Naive thymus-derived CD4-positive, alpha-beta T cell (primary cell): ENCODE measurements at regions not wholly inside any gene's neighbourhood (a gene's known extent, or its start where the extent isn't known, plus 50 kb on each side); places are given as distances from the start of the nearest gene placed in this dataset.
A peak's percentile ranks its signal among the peaks of the same experiment; 100 is the strongest.

ENCODE experiments used
- ATAC-seq: fragments of 150-1000 bp; cut with Tn5 transposase; 2 replicates; pipeline ENCODE4 v1.10.0; 2021; ENCODE audit warnings: mild to moderate bottlenecking, moderate library complexity
- CTCF ChIA-PET: fragments of 350-600 bp; sonication (Branson Sonifier 250); formaldehyde crosslinking; loops from one replicate; lab custom pipeline; 2021; ENCODE audit warnings: antibody characterized with exemption; lab: Charles Lee
- POLR2A ChIA-PET: fragments of 350-600 bp; sonication (Branson Sonifier 250); formaldehyde crosslinking; loops from one replicate; lab custom pipeline; 2021; ENCODE audit warnings: antibody characterized with exemption, inconsistent platforms; lab: Charles Lee
- DNase-seq, 9 donors: peaks; one replicate each; pipeline versions ENCODE4 v3.0.0 to v3.0.0-alpha.2; 2020 to 2022; ENCODE audit warnings: mixed read lengths in 1 of 9
- H3K27ac ChIP-seq: one replicate; pipeline ENCODE4 v1.7.0; 2013; ENCODE audit warnings: mild to moderate bottlenecking, low read depth, low read length, moderate library complexity
- H3K27me3 ChIP-seq, 2 donors: one replicate each; pipeline ENCODE4 v1.7.0; 2013; ENCODE audit warnings: low read length in 2 of 2, mild to moderate bottlenecking in 2 of 2, moderate library complexity in 2 of 2; ENCODE audit not compliant: control insufficient read depth in 2 of 2, insufficient read depth in 2 of 2
- H3K36me3 ChIP-seq, 3 experiments: 1 replicate in 2 of 3; 2 replicates in 1 of 3; pipeline ENCODE4 v1.7.0; 2013; ENCODE audit warnings: low read length in 3 of 3, mild to moderate bottlenecking in 3 of 3, moderate library complexity in 1 of 3; ENCODE audit not compliant: insufficient read depth in 3 of 3, control insufficient read depth in 2 of 3
- H3K4me1 ChIP-seq, 2 donors: one replicate each; pipeline ENCODE4 v1.7.0; 2013; ENCODE audit warnings: low read length in 2 of 2, mild to moderate bottlenecking in 2 of 2, moderate library complexity in 1 of 2; ENCODE audit not compliant: control insufficient read depth in 2 of 2, insufficient read depth in 2 of 2
- H3K4me3 ChIP-seq: 2 replicates; pipeline ENCODE4 v1.7.0; 2013; ENCODE audit warnings: mild to moderate bottlenecking, low read length
- H3K9me3 ChIP-seq, 3 experiments: 1 replicate in 2 of 3; 2 replicates in 1 of 3; pipeline ENCODE4 v1.7.0; 2013; ENCODE audit warnings: low read length in 3 of 3; ENCODE audit not compliant: control insufficient read depth in 2 of 3
- H3K27ac Mint-ChIP-seq, 9 donors: one replicate each; pipeline ENCODE4 v1.8.0; 2020 to 2022; ENCODE audit warnings: mixed read lengths in 9 of 9, mild to moderate bottlenecking in 8 of 9, moderate library complexity in 5 of 9, inconsistent platforms in 2 of 9
- H3K27me3 Mint-ChIP-seq, 5 donors: one replicate each; pipeline ENCODE4 v1.8.0; 2021 to 2022; ENCODE audit warnings: mixed read lengths in 5 of 5, mild to moderate bottlenecking in 1 of 5
- H3K36me3 Mint-ChIP-seq, 5 donors: one replicate each; pipeline ENCODE4 v1.8.0; 2020 to 2022; ENCODE audit warnings: mixed read lengths in 5 of 5, mild to moderate bottlenecking in 3 of 5, inconsistent platforms in 1 of 5
- H3K4me1 Mint-ChIP-seq, 7 donors: one replicate each; pipeline ENCODE4 v1.8.0; 2020 to 2022; ENCODE audit warnings: mixed read lengths in 7 of 7, mild to moderate bottlenecking in 3 of 7, inconsistent platforms in 1 of 7
- H3K4me3 Mint-ChIP-seq, 10 donors: one replicate each; pipeline ENCODE4 v1.8.0; 2020 to 2022; ENCODE audit warnings: mild to moderate bottlenecking in 10 of 10, mixed read lengths in 10 of 10, moderate library complexity in 6 of 10, inconsistent platforms in 2 of 10
- H3K9me3 Mint-ChIP-seq, 11 donors: one replicate each; pipeline ENCODE4 v1.8.0; 2020 to 2022; ENCODE audit warnings: mixed read lengths in 11 of 11, mild to moderate bottlenecking in 4 of 11, inconsistent platforms in 1 of 11, moderate library complexity in 1 of 11
- intact Hi-C, 2 donors: fragments of 100-400 bp; cut with micrococcal nuclease; formaldehyde crosslinking; loops; one replicate each; pipeline ENCODE4 v1.15.1; 2023

- no peak for ATAC-seq
- Mint-ChIP-seq H3K4me3 (no peak overlapping the region), H3K9me3 (peaks cover 0 to 11% (median 5%) of the 10 kb centered on the region in 11 donors), H3K27ac (peak overlapping the region in 1 of 9 donors; percentile 1), H3K27me3 (peaks cover 0 to 15% (median 0%) of the 10 kb centered on the region in 5 donors), H3K36me3 (peaks cover 0 to 3% (median 0%) of the 10 kb centered on the region in 5 donors), H3K4me1 (peaks cover 7 to 20% (median 13%) of the 10 kb centered on the region in 7 donors)
- intact Hi-C loops: no loop called here
- no peak overlapping the region for H3K4me3 ChIP-seq
- DNase-seq: no peak
- no peaks in the 10 kb centered on the region for H3K9me3 ChIP-seq
- ChIA-PET POLR2A (no interaction called here), CTCF (interaction anchor here (0.7 kb wide), 1 partner anchor 46 kb away, joined by 3 read pairs; no protein-coding TSS in a partner anchor)
- no peaks in the 10 kb centered on the region for H3K27me3 ChIP-seq
- H3K27ac ChIP-seq: no peak overlapping the region
- no peaks in the 10 kb centered on the region for H3K36me3 ChIP-seq
- H3K4me1 ChIP-seq: no peaks in the 10 kb centered on the region
Observed at GRCh38 chr12:19695244-19696098, 256.2 kb downstream of the AEBP2 start.

- ATAC-seq (no peak), DNase-seq (no peak)
- Histone ChIP-seq H3K4me3 (no peak overlapping the region), H3K9me3 (peaks cover 0 to 3% (median 0%) of the 10 kb centered on the region in 3 experiments), H3K4me1 (no peaks in the 10 kb centered on the region), H3K27ac (no peak overlapping the region), H3K27me3 (no peaks in the 10 kb centered on the region), H3K36me3 (no peaks in the 10 kb centered on the region)
- Mint-ChIP-seq H3K4me3 (no peak overlapping the region), H3K4me1 (peaks cover 0 to 4% (median 0%) of the 10 kb centered on the region in 7 donors), H3K9me3 (peaks cover 10 to 51% (median 37%) of the 10 kb centered on the region in 11 donors), H3K27me3 (peaks cover 0 to 5% (median 0%) of the 10 kb centered on the region in 5 donors), H3K36me3 (peaks cover 0 to 18% (median 5%) of the 10 kb centered on the region in 5 donors), H3K27ac (no peak overlapping the region)
- CTCF ChIA-PET: no interaction called here
- POLR2A ChIA-PET: no interaction called here
- intact Hi-C loops: no loop called here
Observed at GRCh38 chr12:19700969-19701368, 261.7 kb downstream of the AEBP2 start.

- peaks cover 0 to 5% (median 0%) of the 10 kb centered on the region in 5 donors for H3K27me3 Mint-ChIP-seq
- H3K4me1 ChIP-seq: no peaks in the 10 kb centered on the region
- no peak overlapping the region for H3K4me3 ChIP-seq
- H3K4me3 Mint-ChIP-seq: no peak overlapping the region
- no peak overlapping the region for H3K27ac Mint-ChIP-seq
- peaks cover 12 to 86% (median 52%) of the 10 kb centered on the region in 11 donors for H3K9me3 Mint-ChIP-seq
- DNase-seq (no peak), ATAC-seq (no peak)
- CTCF ChIA-PET: no interaction called here
- POLR2A ChIA-PET: no interaction called here
- peaks cover 0 to 23% (median 9%) of the 10 kb centered on the region in 5 donors for H3K36me3 Mint-ChIP-seq
- no peak overlapping the region for H3K27ac ChIP-seq
- intact Hi-C loops: no loop called here
- H3K9me3 ChIP-seq: peaks cover 0 to 3% (median 0%) of the 10 kb centered on the region in 3 experiments
- H3K4me1 Mint-ChIP-seq: peaks cover 0 to 1% (median 0%) of the 10 kb centered on the region in 7 donors
- H3K27me3 ChIP-seq: no peaks in the 10 kb centered on the region
- H3K36me3 ChIP-seq: no peaks in the 10 kb centered on the region
Observed at GRCh38 chr12:19704966-19705365, 265.7 kb downstream of the AEBP2 start.

- Mint-ChIP-seq H3K36me3 (peaks cover 0 to 23% (median 7%) of the 10 kb centered on the region in 5 donors), H3K9me3 (peaks cover 12 to 89% (median 47%) of the 10 kb centered on the region in 11 donors), H3K27me3 (peaks cover 0 to 5% (median 0%) of the 10 kb centered on the region in 5 donors), H3K27ac (no peak overlapping the region), H3K4me3 (no peak overlapping the region), H3K4me1 (peaks cover 0 to 1% (median 0%) of the 10 kb centered on the region in 7 donors)
- Histone ChIP-seq H3K4me1 (no peaks in the 10 kb centered on the region), H3K9me3 (peaks cover 0 to 3% (median 0%) of the 10 kb centered on the region in 3 experiments), H3K36me3 (no peaks in the 10 kb centered on the region), H3K4me3 (no peak overlapping the region), H3K27me3 (no peaks in the 10 kb centered on the region), H3K27ac (no peak overlapping the region)
- intact Hi-C loops: no loop called here
- ChIA-PET CTCF (no interaction called here), POLR2A (no interaction called here)
- DNase-seq: no peak
- ATAC-seq: no peak
Observed at GRCh38 chr12:19706936-19707335, 267.6 kb downstream of the AEBP2 start.

- ATAC-seq: no peak
Observed at GRCh38 chr12:19707948-19708409, 268.7 kb downstream of the AEBP2 start.

GRCh38 chr12:19709889-19710288 is 270.6 kb downstream of the AEBP2 start:
- Histone ChIP-seq H3K4me3 (no peak overlapping the region), H3K9me3 (no peaks in the 10 kb centered on the region), H3K4me1 (no peaks in the 10 kb centered on the region), H3K27ac (no peak overlapping the region), H3K27me3 (no peaks in the 10 kb centered on the region), H3K36me3 (no peaks in the 10 kb centered on the region)
- ATAC-seq (no peak), DNase-seq (no peak)
- intact Hi-C loops: no loop called here
- Mint-ChIP-seq H3K36me3 (peaks cover 0 to 10% (median 5%) of the 10 kb centered on the region in 5 donors), H3K4me3 (no peak overlapping the region), H3K9me3 (peaks cover 10 to 76% (median 26%) of the 10 kb centered on the region in 11 donors), H3K27ac (no peak overlapping the region), H3K27me3 (peaks cover 0 to 2% (median 0%) of the 10 kb centered on the region in 5 donors), H3K4me1 (peaks cover 0 to 1% (median 0%) of the 10 kb centered on the region in 7 donors)
- CTCF ChIA-PET: no interaction called here
- POLR2A ChIA-PET: no interaction called here

More at GRCh38 chr12:19707948-19708409, 268.7 kb downstream of the AEBP2 start:
- Mint-ChIP-seq H3K36me3 (peaks cover 0 to 20% (median 7%) of the 10 kb centered on the region in 5 donors), H3K4me1 (peaks cover 0 to 1% (median 0%) of the 10 kb centered on the region in 7 donors), H3K4me3 (no peak overlapping the region), H3K27me3 (peaks cover 0 to 5% (median 0%) of the 10 kb centered on the region in 5 donors), H3K9me3 (peaks cover 12 to 85% (median 39%) of the 10 kb centered on the region in 11 donors), H3K27ac (no peak overlapping the region)
- H3K27ac ChIP-seq: no peak overlapping the region
- CTCF ChIA-PET: no interaction called here
- no peaks in the 10 kb centered on the region for H3K27me3 ChIP-seq
- no peaks in the 10 kb centered on the region for H3K36me3 ChIP-seq
- no peak for DNase-seq
- H3K9me3 ChIP-seq: peaks cover 0 to 3% (median 0%) of the 10 kb centered on the region in 3 experiments
- intact Hi-C loops: no loop called here
- H3K4me3 ChIP-seq: no peak overlapping the region
- H3K4me1 ChIP-seq: no peaks in the 10 kb centered on the region
- POLR2A ChIA-PET: no interaction called here
